ENCODE measurements at regions not wholly inside any gene's neighbourhood (a gene's known extent, or its start where the extent isn't known, plus 50 kb on each side); places are given as distances from the start of the nearest gene placed in this dataset.

DNA sequence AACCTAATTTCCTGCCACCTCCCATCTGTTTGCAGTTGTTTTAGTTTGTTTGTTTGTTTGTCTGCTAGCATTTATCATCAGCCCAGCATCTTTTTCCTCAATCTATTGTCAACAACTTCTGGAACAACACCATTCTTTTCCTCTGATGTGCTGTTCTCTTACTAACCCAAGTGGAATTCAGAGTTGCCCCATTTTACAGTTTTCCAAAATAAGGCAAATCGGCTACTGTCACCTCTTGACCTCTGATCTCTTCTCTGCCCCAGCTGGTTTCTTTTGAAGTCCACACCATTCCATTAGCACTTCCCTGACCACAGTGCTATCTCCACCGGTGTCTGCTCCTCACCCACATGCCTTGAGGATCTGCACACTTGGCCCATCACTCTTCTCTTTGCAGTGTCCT lies 102.4 kb downstream of the EFNB2 start:
- DNase-seq = no peak

DNA sequence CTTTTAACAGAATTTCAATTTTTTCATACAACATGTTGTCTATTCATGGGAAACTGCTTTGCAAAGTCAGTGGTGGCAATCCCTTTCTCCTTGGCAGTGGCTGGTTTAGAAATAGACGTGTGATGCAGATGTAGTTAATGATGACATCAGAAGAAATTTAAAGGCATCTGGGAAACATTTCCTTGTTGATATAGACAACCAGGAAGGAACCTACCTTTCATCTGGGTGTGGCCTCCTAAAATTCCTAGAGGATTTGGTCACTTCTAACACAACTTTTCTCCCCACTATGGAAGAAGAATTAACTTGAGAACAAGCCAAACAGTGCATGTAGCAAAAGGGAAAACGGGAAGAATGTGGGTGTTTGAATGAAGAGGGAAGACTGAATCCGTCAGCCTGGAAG lies 102.8 kb downstream of the EFNB2 start:
- no peak for DNase-seq

DNA sequence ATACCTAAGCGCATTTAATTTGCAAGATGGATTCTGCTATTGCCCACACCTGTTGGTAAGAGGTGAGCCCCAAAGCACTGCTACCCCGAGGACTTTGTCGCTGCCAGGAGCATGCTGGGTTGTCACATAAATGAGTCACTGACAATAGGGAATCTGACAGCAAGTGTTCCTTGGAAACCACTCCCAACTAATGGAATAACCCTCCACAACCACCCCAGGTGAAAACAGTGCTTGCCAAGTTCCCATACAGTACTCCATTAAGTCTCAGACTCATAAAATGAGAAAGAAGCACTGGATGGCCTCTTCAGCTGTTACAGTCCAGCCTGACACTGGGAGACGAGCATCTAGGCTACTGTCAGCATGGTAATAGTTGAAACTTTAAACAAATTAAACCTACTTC lies 108.6 kb downstream of the EFNB2 start:
- DNase-seq = no peak

DNA sequence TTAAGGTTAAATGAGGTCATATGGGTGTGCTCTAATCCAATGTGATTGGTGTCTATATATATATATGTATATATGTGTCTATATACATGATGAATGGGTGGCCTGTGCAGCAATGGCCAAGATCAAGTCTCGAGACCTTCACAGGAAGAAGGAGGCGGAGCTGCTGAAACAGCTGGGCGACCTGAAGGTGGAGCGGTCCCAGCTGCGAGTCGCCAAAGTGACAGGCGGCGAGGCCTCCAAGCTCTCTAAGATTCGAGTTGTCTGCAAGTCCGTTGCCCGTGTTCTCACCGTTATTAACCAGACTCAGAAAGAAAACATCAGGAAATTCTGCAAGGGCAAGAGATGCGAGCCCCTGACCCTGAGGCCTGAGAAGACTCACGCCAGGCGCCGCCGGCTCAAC lies 109.8 kb downstream of the EFNB2 start:
- DNase-seq = no peak

DNA sequence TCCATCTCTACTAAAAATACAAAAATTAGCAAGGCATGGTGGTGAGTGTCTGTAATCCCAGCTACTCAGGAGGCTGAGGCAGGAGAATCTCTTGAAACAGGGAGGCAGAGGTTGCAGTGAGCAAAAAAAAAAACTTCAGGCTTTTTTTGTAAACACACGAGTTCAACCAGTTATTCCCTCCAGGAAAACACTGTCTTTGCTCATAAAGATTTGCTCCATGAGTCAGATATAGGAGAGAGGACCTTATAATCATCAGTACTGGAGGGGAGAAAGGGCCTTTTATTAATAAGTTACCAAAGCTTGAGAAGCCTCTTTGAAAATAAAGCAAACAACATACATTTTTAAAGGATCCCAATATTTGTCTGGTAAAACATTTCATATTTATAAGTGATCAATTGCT lies 110.7 kb downstream of the EFNB2 start:
- DNase-seq = no peak

DNA sequence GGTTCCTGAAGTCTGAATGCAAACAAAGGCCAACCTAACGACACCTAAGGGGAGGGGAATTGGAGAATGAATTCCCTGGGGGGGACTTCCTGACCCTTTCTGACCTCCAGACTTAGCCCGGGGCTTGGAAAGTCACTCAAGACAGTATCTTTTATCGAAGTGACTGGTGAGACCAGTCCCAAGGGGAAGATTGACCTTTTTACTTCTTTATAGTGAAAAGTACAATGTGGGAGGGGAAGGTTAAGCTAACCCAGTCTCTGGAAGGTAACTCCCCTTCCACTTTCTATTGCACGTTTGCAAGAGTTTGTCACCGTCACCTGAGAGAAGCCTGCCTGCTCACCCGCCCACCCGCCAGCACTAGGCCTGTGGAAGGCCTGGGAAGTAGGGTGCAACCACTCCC lies 111.9 kb downstream of the EFNB2 start:
- DNase-seq = no peak

DNA sequence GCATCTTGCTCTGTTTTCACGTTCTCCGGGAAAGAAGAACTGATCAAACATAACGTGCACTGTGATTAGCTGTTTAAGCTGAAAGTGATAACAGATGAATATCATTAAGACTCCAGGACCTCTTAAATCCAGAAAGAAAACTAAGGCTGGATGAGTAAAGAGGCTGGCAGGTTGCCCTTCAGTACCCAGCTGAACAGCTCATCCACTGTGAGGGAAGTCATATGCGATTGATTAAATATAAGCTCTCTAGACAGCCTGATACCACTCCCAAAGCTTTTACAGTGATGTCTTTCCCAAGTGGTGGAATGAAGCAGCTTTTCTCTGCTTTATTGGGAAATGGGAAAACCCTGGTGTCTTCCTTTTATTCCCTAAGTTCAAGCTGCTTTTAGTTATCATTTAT lies 116.9 kb downstream of the EFNB2 start:
- DNase-seq = no peak

DNA sequence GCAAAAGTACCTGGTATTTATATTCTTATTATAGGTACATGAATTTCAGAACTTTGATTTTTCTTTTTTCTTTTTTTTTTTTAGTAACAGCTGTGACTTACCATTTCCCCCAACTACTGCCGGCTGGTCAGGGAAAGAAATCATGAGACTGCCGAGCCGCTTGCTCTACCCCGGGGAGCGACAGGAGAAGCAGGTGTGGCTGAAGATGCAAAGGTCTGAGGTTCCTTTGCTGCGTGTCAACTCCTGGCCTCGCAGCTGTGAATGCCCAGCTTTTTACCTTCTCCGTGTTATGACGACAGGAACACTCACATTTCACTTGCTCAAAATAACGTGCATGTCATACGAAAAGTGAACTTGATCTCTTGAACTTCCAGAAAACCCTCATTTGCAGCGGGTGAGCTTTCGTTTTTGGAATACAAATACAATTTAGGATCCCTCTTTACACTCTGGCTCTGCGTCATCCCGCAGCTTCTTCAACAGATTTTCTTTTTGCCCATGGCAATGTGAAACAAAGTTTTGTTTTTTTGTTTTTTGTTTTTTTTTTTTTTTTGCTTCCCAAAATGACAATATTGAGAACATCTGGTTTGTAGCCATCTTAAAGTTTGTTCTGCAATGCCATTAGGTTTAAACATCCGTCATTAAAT lies 117.9 kb downstream of the EFNB2 start:
- DNase-seq = no peak

DNA sequence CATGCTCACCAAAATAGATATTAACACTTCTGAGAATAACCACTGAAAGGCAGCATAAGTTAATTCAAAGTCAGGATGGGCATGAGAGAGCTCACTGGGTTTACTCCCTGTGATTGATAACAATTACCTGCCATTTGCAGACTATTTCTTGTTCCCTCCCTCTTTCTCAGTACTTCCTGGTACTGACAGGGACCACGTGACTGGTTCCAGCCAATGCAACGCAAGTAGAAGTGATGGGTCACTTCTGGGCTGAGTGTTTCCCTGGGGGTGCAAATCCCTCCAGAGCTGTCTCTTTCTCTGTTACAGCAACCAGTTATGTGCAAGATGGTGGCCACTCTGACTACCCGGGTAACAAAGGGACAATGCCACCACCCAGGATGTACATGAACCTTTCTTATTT lies 118.8 kb downstream of the EFNB2 start:
- DNase-seq = peak in 1 of 51 donors; percentile 7

DNA sequence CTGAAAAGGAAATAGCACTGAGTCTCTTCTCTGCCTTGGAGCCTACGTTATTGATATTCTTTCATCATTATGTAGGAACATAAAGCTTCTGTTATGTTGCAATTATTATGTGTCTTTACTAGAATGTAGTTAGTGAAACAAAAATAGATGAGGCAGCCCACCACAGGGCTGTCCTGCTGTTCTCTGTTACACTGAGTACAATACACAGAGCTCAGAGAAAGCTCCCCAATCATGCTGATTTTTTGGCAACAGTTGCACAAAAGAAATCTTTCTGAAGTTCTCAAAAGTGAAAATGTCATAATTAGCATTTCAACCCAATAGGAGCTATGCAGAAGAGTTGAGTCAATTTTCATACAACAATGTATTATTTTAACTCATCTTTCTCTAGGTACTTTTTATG lies 119.5 kb downstream of the EFNB2 start:
- peak in 4 of 51 donors; percentile 3 to 35 (median 12) for DNase-seq

DNA sequence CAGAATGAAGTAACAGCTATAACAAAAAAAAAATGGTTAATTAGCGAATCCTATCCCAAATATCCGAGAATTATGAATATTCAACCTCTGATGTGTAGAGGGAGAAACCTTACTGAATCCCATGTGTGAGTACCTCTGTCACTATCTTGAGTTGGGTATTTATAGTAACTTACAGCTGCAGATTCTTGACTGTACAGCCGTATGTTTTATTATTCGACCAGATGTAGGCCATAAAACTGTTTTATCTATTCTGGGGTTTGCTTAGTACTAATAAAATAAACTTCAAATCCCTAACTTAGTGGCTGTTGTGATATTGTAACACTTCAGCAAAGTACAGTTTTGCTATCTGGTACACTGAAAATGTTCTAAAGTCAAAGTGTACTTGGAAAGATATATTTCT lies 120.0 kb downstream of the EFNB2 start:
- no peak for DNase-seq

DNA sequence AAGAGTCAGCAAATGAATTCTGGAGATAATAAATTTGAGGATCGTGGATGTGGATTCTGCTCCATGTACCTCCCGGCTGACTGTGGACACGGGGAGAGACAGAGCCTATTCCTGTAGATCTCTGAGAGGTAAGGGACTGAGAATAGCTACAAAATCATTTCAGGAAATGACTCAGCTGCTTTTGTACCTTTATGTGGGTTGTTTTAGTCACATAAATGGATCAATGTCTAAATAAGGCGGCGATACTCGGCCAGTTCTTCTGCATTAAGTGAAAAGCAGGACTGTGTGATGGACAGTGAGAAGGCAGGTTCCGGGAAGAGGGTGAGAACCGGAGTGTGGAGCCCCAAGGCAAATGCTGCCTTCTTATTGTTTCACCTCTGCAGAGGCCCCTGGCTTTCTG lies 128.1 kb downstream of the EFNB2 start:
- DNase-seq = no peak

DNA sequence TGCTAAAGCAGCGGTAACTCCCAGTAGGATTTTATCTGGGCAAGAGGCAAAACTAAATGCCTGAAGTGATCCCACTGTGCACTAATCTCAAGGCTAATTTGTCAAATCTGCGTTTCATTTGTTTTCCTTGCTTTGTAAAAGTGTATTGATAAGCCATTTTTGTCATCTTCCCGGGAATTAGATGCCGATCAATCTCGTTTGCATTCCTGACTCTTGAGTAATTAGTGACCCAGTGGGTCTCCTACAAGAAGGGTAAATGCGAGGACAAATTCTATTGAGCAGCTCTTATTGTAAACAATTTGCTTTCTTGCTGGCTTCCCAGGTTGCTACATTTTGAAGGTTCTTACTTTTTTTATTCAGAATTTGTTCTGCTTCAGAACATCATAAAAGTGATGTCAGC lies 129.7 kb downstream of the EFNB2 start:
- no peak for DNase-seq

DNA sequence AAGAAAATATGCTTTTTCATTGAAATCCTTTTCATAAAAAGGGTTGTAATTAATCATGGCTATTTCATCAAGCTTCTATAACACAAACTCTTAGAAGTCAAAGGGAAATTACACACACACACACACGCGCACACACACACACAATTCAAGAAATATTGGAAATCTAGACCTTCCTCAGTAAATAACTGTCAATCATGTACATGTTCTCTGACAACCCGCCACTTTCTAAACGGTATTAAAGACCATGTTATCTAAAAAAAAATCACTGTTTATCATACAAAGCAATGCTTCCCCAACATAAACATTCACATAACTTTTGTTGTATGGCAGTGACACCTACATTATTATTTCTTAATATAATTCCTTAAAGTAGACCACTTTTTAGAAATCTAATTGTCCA lies 132.2 kb downstream of the EFNB2 start:
- DNase-seq = no peak

DNA sequence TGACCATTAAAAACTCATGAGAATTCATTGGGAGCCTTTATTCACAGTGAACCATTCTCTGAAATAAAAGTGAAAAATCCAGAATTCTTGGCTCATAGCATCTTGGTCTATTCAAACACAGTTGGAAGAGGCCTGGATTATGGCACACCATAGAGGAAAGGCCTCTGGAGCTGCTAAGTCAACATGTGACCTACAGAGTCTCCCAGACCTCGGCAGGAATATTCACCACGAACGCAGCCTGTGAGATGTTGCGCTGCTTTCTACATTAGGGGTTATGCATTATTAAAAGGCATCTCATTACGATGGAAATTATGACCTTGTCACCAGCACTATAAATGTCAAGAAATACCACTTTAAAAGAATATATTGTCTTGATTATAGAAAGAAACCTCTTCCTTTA lies 132.6 kb downstream of the EFNB2 start:
- DNase-seq = no peak

DNA sequence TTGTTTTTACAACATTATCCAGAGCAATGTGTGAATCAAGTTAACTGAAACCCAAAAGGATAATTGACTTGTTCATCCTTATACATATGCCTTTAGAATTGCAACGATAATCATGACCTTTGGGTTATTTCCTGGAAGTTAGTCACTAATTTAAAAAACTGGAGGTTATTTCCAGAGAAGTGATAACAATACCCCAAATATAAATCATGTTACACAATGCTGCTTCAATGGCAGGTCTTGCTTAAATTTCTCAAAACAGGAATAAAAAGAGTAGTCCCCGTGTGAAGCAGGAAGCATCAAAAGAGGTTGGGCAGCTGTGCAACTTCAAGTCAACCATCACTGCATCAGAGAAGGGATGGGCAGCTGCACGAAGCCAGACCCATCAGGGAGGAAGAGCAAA lies 134.4 kb downstream of the EFNB2 start:
- DNase-seq = no peak

DNA sequence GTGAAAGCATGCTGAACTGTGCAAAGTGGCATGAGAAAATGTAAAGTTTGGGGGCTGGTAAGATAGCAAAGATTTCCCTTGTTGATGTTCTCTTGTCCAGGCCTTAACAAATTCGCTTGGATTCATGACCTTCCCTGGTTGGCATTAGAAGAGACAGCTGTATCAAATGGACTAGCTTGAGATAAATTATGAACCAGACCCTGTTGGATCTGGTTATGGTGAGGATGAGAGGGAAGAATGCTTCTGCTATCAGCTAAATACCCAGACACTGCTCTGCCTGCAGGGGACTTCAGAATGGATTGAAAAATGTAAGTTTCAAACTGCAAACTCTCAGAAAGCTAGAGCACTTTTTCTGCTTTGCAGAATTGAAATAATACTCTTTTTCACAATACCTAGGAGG lies 135.2 kb downstream of the EFNB2 start:
- no peak for DNase-seq

DNA sequence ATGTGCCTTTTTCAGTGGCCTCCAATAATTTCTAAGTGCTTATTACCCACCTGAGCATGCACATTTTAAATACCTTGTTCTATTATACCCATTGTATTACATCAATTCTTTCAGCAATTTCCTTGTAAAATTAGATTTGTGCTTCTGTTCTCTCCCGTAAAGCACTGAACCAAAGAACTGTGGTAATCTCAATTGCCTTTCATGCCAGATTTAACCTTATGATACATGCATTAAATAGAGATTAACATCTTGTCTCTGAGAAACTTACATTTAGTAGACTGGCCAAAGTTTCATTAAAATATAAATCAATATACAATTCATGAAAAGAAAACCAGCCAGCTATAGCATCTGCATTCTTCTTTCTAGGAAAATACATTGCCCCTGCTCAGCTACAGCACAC lies 137.2 kb downstream of the EFNB2 start:
- DNase-seq = no peak

DNA sequence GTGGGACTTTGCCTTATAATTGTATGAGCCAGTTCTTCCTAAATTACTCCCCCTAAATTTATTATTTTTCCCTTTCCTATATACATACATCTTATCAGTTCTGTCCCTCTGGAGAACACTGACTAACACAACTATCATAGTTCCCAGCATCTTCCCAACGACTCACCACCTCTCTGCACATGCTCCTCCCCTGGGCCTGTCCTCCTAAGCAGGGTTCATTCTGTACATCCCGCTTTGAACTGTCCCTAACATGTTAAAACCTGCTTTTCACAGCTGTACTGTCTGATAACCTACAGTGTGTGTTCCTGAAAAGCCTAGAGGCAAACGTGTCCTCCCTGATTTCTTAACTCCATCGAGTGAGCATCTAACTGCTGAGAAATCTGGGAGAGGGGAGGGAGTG lies 141.7 kb downstream of the EFNB2 start:
- DNase-seq = no peak

DNA sequence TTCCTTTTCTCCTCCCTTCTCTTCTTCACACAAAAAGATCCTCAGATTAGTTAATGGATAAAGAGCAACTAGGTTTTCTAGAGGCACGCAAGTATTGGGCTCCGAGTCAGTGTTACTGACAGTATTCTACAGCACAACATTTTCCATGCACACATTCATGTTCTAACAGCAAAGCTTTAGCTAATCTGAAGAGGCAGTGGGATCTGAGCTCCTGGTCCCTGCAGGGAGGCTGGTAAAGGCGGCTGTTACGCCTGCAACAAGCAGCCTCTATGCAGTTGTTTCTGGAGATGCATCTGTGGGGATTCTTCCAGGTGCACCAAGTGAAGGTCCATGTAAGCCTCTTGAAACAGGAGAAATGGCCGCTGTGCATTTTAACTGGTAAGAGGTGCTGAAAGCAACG lies 143.8 kb downstream of the EFNB2 start:
- DNase-seq = no peak

DNA sequence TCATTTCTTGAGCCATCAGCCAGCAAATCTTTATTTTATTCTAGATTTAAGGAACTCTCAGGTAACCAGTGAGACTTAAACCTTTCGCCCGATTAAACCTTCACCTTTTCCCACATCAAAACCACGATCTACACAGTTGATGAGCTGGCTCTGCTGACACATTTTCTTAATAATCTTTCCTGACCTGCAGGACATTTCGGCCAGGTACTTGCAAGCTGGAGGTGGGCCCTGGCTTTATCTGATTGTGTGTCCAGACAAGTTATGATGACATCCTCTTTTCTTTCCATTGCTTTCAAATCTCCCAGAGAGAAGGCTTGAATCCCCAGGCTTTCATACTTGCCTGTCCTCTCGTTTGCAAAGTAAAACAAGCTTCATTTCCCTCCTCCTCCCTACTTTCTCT lies 144.2 kb downstream of the EFNB2 start:
- DNase-seq = no peak

DNA sequence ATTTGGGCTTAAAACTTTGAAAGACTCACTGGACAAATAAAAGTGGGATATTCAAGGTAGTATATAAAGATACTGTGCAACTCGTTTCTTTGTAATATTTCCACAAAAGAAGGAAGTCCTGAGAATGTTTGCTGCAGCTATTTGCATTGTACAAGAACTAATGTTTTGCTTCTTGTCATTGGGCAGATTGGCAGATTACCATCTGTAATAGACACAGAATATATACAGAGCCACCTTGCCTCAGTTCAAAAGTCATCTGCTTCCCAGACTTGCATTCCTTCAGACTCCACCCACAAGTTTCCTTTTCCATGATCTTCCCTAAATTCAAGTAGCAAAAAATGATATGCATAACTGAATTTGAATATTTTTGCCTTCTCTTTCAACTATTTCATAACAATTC lies 145.1 kb downstream of the EFNB2 start:
- no peak for DNase-seq

DNA sequence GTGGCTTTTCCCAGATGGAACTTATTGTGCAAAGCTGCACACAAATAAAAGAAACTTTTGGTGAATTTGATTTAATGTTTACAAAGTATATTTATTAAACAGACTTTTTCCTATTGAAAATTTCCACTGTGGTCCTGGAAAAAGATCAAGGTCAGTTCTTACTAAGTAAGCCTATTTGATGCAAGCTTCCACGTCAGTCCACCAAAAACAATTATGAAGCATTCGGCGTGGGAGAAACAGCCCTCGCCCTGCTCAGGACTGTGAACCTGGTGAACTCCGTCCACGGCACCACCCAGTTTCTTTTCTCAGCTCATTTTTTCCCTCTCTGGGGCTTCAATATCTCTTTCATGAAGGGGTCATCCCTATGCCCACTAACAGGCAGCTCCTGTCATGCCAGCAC lies 149.8 kb downstream of the EFNB2 start:
- no peak for DNase-seq

DNA sequence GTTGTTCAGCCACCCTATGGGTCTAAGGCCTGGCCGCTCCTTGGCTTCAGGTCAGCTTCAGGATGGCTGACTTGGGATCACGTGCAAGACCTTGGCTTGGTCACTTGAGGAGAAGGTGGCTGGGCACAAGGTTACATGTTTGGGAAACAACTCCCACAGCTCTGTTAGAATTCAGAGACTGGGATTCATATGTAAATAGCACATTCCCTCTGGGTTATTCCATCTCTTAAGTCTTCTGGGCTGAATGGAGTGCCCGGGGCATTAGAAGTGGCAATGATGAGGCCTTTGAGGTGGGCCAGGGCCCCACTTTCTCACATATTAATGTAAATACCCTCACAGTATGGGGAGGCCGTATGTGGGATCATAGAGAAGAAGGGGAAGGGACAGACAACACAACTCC lies 150.9 kb downstream of the EFNB2 start:
- no peak for DNase-seq

DNA sequence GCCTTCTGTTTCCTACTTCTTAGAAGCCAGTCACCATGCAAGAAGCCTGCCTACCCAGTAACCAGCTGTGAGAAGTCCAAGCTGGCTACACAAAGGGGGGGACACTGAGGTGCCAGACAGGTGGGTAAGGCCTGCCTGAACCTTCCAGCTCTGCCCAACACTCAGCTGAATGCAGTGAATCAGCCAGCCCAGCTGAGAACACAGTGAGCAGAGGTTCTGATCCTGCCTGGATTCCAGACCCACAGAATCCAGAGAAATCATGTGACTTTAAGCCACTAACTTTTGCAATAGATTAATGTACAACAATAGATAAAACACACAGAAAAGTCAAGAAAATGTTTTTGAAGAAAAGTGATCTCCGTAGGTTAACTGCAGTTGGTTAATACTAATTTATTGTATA lies 151.7 kb downstream of the EFNB2 start:
- DNase-seq = no peak

Data from hypothalamus (tissue), 51 donors.